ENCODE measurements at regions not wholly inside any gene's neighbourhood (a gene's known extent, or its start where the extent isn't known, plus 50 kb on each side); places are given as distances from the start of the nearest gene placed in this dataset.

DNA sequence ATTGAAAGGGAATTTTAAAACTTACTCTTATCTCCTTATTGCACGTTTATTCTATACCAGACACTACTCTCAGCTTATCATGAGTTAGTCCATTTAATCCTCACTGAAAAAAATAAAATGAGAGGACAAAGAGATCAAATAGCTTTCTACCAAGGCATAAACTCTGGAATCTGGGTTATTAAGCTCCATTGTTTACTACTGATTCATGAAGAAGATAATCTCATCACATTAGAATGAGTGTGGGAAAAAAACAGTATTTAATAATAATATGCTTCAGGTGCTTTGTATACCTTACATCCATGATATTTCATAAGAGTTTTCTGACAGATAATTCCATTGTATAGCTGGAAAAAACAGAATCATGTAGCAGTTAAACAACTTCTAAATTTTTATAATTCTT, 1092.6 kb downstream of the TECRL start:
- TF ChIP-seq CTCF (conservative IDR thresholded peaks at IDR 0.05; ENCODE audit: low read depth, low read length), result no peak
- TF ChIP-seq EZH2 (IDR thresholded peaks at IDR 0.05; ENCODE audit: borderline replicate concordance, low read depth, low read length, poor library complexity, severe bottlenecking), result no peak

All from A673 (cell line).